SK-N-SH (cell line): ENCODE measurements at regions not wholly inside any gene's neighbourhood (a gene's known extent, or its start where the extent isn't known, plus 50 kb on each side); places are given as distances from the start of the nearest gene placed in this dataset.

Experiments
- CTCF ChIA-PET: fragments of 300-600, 350-600 bp; formaldehyde crosslinking; extraction: SDS; loops from one replicate; lab custom pipeline; 2021; lab: Yijun Ruan, JAX
- POLR2A ChIA-PET: fragments of 350-600 bp; sonication (Branson Sonifier 250); formaldehyde crosslinking; extraction: SDS; loops from one replicate; lab custom pipeline; 2020; ENCODE audit warnings: antibody characterized with exemption, inconsistent platforms; lab: Yijun Ruan, JAX
- DNase-seq: peaks from one replicate; pipeline ENCODE4 v3.0.0; 2012
- H2AFZ ChIP-seq: fragments of 200-600 bp; sonication (generic); 2 replicates; pipeline ENCODE4 v1.8.1; 2016; ENCODE audit warnings: antibody characterized with exemption, mild to moderate bottlenecking, low read depth
- H3F3A ChIP-seq: fragments of 200-600 bp; sonication (generic); replicated peaks from 2 replicates; pipeline ENCODE3; 2016; ENCODE audit warnings: antibody characterized with exemption, mild to moderate bottlenecking; ENCODE audit not compliant: insufficient read depth
- H3K27ac ChIP-seq, 2 experiments: fragments of 200-500 bp in 1 of 2; fragments of 200-600 bp in 1 of 2; sonication (Bioruptor generic) in 1 of 2; sonication (generic), shearing (Covaris generic) in 1 of 2; 2 replicates each; pipeline versions ENCODE4 v1.5.1 to v1.6.1; 2014 to 2016; ENCODE audit warnings: low read depth in 2 of 2, inconsistent platforms in 1 of 2, low read length in 1 of 2, mild to moderate bottlenecking in 1 of 2, mixed read lengths in 1 of 2
- H3K27me3 ChIP-seq: fragments of 200-600 bp; sonication (generic), shearing (Covaris generic); 2 replicates; pipeline ENCODE4 v1.6.1; 2016; ENCODE audit warnings: mixed run types; ENCODE audit not compliant: insufficient read depth
- H3K36me3 ChIP-seq, 2 experiments: fragments of 200-500 bp in 1 of 2; fragments of 200-600 bp in 1 of 2; sonication (Bioruptor generic) in 1 of 2; sonication (generic) in 1 of 2; replicated peaks in 1 of 2; 2 replicates each; pipeline versions ENCODE3 to v1.5.1; 2014 to 2016; ENCODE audit warnings: low read length in 1 of 2, mild to moderate bottlenecking in 1 of 2; ENCODE audit not compliant: insufficient read depth in 2 of 2, control insufficient read depth in 1 of 2
- H3K4me1 ChIP-seq, 2 experiments: fragments of 200-500 bp in 1 of 2; fragments of 200-600 bp in 1 of 2; sonication (Bioruptor generic) in 1 of 2; sonication (generic), shearing (Covaris generic) in 1 of 2; 2 replicates each; pipeline versions ENCODE4 v1.5.1 to v1.6.1; 2014 to 2016; ENCODE audit warnings: low read depth in 1 of 2, low read length in 1 of 2, mixed run types in 1 of 2; ENCODE audit not compliant: insufficient read depth in 2 of 2, control insufficient read depth in 1 of 2
- H3K4me2 ChIP-seq: fragments of 200-600 bp; sonication (generic), shearing (Covaris generic); 2 replicates; pipeline ENCODE4 v1.6.1; 2017; ENCODE audit warnings: mixed run types
- H3K4me3 ChIP-seq, 2 experiments: fragments of 200-500 bp in 1 of 2; fragments of 200-600 bp in 1 of 2; sonication (Bioruptor generic) in 1 of 2; sonication (generic), shearing (Covaris generic) in 1 of 2; 2 replicates each; pipeline versions ENCODE4 v1.5.1 to v1.8.1; 2014 to 2016; ENCODE audit warnings: low read depth in 2 of 2, inconsistent platforms in 1 of 2, low read length in 1 of 2, mild to moderate bottlenecking in 1 of 2, mixed read lengths in 1 of 2, moderate library complexity in 1 of 2
- H3K79me2 ChIP-seq: fragments of 200-600 bp; sonication (generic); 2 replicates; pipeline ENCODE4 v1.8.1; 2017; ENCODE audit warnings: mild to moderate bottlenecking; ENCODE audit not compliant: insufficient read depth
- H3K9ac ChIP-seq: fragments of 200-600 bp; sonication (generic); 2 replicates; pipeline ENCODE4 v1.6.1; 2017; ENCODE audit warnings: mixed run types
- H3K9me2 ChIP-seq: fragments of 200-600 bp; sonication (generic); 2 replicates; pipeline ENCODE4 v1.6.1; 2017; ENCODE audit warnings: mixed run types
- H3K9me3 ChIP-seq: fragments of 200-600 bp; sonication (generic); 2 replicates; pipeline ENCODE4 v1.6.1; 2017; ENCODE audit warnings: mixed run types, mild to moderate bottlenecking, moderate library complexity
- H4K20me1 ChIP-seq: fragments of 200-600 bp; sonication (generic); 2 replicates; pipeline ENCODE4 v1.6.1; 2017; ENCODE audit warnings: mild to moderate bottlenecking, mixed run types; ENCODE audit not compliant: insufficient read depth
- CHD2 ChIP-seq: fragments of 150-350 bp; IDR thresholded peaks from 2 replicates; pipeline ENCODE4 v1.6.1; 2018; ENCODE audit warnings: low read length; ENCODE audit not compliant: partially characterized antibody
- EP300 ChIP-seq, 2 experiments: IDR thresholded peaks; 2 replicates each; pipeline versions ENCODE4 v1.4.0 to v1.6.1; 2012; ENCODE audit warnings: borderline replicate concordance in 1 of 2, low read depth in 1 of 2, low read length in 1 of 2
- FOSL2 ChIP-seq: IDR thresholded peaks from 2 replicates; pipeline ENCODE4 v1.4.0; 2012; ENCODE audit warnings: low read depth, mild to moderate bottlenecking, moderate library complexity, borderline replicate concordance
- FOXJ3 ChIP-seq: sonication (generic); formaldehyde crosslinking; IDR thresholded peaks from 2 replicates; pipeline ENCODE4 v1.5.1; 2020; ENCODE audit warnings: mild to moderate bottlenecking, missing genetic modification reagents
- FOXM1 ChIP-seq: IDR thresholded peaks from 2 replicates; pipeline ENCODE4 v1.4.0; 2012; ENCODE audit warnings: low read depth, mild to moderate bottlenecking
- GABPA ChIP-seq: IDR thresholded peaks from 2 replicates; pipeline ENCODE4 v1.4.0; 2012; ENCODE audit warnings: low read depth, mild to moderate bottlenecking
- JUND ChIP-seq: IDR thresholded peaks from 2 replicates; pipeline ENCODE4 v1.4.0; 2012
- NRF1 ChIP-seq: IDR thresholded peaks from 2 replicates; pipeline ENCODE4 v1.6.1; 2012; ENCODE audit warnings: low read depth, mild to moderate bottlenecking, low read length
- POLR2AphosphoS5 ChIP-seq: IDR thresholded peaks from 2 replicates; pipeline ENCODE4 v1.6.1; 2012; ENCODE audit warnings: low read depth, low read length
- RAD21 ChIP-seq: IDR thresholded peaks from 2 replicates; pipeline ENCODE4 v1.6.1; 2012; ENCODE audit warnings: mild to moderate bottlenecking, low read length
- RCOR1 ChIP-seq: fragments of 150-350 bp; IDR thresholded peaks from 2 replicates; pipeline ENCODE4 v1.6.1; 2017; ENCODE audit warnings: antibody characterized with exemption, low read length
- SIN3A ChIP-seq: IDR thresholded peaks from 2 replicates; pipeline ENCODE4 v1.6.1; 2012; ENCODE audit warnings: low read depth, mild to moderate bottlenecking, low read length, moderate library complexity, borderline replicate concordance
- SMC3 ChIP-seq: IDR thresholded peaks from 2 replicates; pipeline ENCODE4 v1.6.1; 2012; ENCODE audit warnings: low read depth, low read length, improper control_type of control experiment
- TAF1 ChIP-seq: IDR thresholded peaks from 2 replicates; pipeline ENCODE4 v1.6.1; 2012; ENCODE audit warnings: low read depth, mild to moderate bottlenecking, low read length, moderate library complexity, borderline replicate concordance
- TCF12 ChIP-seq: IDR thresholded peaks from 2 replicates; pipeline ENCODE4 v1.4.0; 2012
- WGBS: methylation state at CpG from one replicate; pipeline ENCODE4 v1.1.6; 2017; ENCODE audit warnings: low lambda C conversion rate; 5-methylcytosine and 5-hydroxymethylcytosine counted together
- TF ChIP-seq, protein P1 (sequence below): IDR thresholded peaks from 2 replicates; pipeline ENCODE4 v1.4.0; 2012; ENCODE audit warnings: low read depth, borderline replicate concordance
- TF ChIP-seq, protein P2 (sequence below): IDR thresholded peaks from 2 replicates; pipeline ENCODE4 v1.4.0; 2012; ENCODE audit warnings: low read depth
- TF ChIP-seq, protein P3 (sequence below): IDR thresholded peaks from 2 replicates; pipeline ENCODE4 v1.4.0; 2012; ENCODE audit warnings: low read depth, borderline replicate concordance
- TF ChIP-seq, protein P4 (sequence below): fragments of 150-350 bp; IDR thresholded peaks from 2 replicates; pipeline ENCODE4 v1.6.1; 2017; ENCODE audit warnings: antibody characterized with exemption, low read length, low read depth, borderline replicate concordance

DNA sequence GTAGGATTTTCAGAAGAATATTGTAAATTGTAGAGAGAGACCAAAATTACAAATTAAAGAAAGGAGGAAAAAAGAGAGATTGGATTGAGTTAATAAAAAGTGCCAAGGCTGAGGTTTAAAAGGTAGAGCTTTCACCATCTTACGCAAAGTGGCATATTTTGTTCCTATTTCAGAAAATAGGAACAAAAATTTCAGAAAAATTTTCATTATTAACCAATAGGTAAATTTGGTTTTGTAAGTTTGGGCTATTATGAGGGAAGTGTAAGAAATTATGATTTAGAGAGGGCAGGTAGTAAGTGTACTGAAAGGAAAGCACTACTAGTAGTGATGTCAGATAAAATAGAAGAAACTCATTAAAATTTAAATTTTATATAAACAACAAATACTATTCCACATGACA is 479.7 kb downstream of the ACTRT1 start:
- Histone ChIP-seq H3K9me2 (no peaks in the 10 kb centered on the region), H3K4me2 (no peak overlapping the region), H3K4me1 (no peaks in the 10 kb centered on the region), H4K20me1 (no peaks in the 10 kb centered on the region), H3K9me3 (no peaks in the 10 kb centered on the region), H3K27ac (no peak overlapping the region), H2AFZ (no peak overlapping the region)
- POLR2A ChIA-PET, result no interaction called here
- CTCF ChIA-PET, result no interaction called here
- 11% methylated on average over 1 of the region's 1 CpG for WGBS
- no peak for DNase-seq
- TF ChIP-seq, protein P1, sequence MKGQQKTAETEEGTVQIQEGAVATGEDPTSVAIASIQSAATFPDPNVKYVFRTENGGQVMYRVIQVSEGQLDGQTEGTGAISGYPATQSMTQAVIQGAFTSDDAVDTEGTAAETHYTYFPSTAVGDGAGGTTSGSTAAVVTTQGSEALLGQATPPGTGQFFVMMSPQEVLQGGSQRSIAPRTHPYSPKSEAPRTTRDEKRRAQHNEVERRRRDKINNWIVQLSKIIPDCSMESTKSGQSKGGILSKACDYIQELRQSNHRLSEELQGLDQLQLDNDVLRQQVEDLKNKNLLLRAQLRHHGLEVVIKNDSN, result no peak
- TF ChIP-seq SMC3 (no peak), JUND (no peak), GABPA (no peak), SIN3A (no peak), FOXJ3 (no peak), RCOR1 (no peak), POLR2AphosphoS5 (no peak), CHD2 (no peak), EP300 (IDR thresholded peaks at IDR 0.05; ENCODE audit: borderline replicate concordance in 1 of 2, low read depth in 1 of 2, low read length in 1 of 2) (no peak)
- TF ChIP-seq, protein P2, sequence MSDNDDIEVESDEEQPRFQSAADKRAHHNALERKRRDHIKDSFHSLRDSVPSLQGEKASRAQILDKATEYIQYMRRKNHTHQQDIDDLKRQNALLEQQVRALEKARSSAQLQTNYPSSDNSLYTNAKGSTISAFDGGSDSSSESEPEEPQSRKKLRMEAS, result no peak
- TF ChIP-seq, all 33 proteins: peak for 0
- no peaks in the 10 kb centered on the region for H3K79me2 ChIP-seq
- H3K4me3 ChIP-seq, result no peak overlapping the region
- H3K9ac ChIP-seq, result no peak overlapping the region
- H3K36me3 ChIP-seq, result no peaks in the 10 kb centered on the region
- no peaks in the 10 kb centered on the region for H3F3A ChIP-seq
- no peaks in the 10 kb centered on the region for H3K27me3 ChIP-seq

DNA sequence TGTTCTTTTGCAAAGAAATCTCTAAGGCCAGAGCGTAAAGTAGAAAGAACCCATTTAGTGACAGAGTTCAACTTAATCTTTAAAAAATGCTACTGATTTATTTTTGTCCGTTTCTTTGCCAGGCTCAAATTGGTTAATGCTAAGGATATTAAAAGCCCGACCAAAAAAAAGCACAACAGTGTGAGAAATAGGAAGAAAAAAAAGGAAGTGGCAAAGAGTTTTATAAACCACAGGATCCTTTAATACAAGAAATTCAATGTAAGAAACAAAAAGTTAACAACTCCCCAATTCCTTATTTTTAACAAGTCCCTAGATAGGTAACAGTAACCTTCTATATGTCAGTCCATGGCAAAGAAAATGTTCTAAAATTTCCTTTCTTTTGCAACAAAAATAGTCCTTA is 480.4 kb downstream of the ACTRT1 start:
- H3F3A ChIP-seq, result no peaks in the 10 kb centered on the region
- POLR2A ChIA-PET, result no interaction called here
- H3K4me1 ChIP-seq, result no peaks in the 10 kb centered on the region
- no peak for TF ChIP-seq NRF1
- TF ChIP-seq JUND, result no peak
- TF ChIP-seq EP300 (IDR thresholded peaks at IDR 0.05; ENCODE audit: borderline replicate concordance in 1 of 2, low read depth in 1 of 2, low read length in 1 of 2), result no peak
- no peak for TF ChIP-seq FOXJ3
- no peak for TF ChIP-seq TCF12
- no peak for TF ChIP-seq RAD21
- TF ChIP-seq, protein P3, sequence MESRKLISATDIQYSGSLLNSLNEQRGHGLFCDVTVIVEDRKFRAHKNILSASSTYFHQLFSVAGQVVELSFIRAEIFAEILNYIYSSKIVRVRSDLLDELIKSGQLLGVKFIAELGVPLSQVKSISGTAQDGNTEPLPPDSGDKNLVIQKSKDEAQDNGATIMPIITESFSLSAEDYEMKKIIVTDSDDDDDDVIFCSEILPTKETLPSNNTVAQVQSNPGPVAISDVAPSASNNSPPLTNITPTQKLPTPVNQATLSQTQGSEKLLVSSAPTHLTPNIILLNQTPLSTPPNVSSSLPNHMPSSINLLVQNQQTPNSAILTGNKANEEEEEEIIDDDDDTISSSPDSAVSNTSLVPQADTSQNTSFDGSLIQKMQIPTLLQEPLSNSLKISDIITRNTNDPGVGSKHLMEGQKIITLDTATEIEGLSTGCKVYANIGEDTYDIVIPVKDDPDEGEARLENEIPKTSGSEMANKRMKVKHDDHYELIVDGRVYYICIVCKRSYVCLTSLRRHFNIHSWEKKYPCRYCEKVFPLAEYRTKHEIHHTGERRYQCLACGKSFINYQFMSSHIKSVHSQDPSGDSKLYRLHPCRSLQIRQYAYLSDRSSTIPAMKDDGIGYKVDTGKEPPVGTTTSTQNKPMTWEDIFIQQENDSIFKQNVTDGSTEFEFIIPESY, result no peak
- TF ChIP-seq CHD2, result no peak
- TF ChIP-seq TAF1, result no peak
- TF ChIP-seq GABPA, result no peak
- TF ChIP-seq RCOR1, result no peak
- TF ChIP-seq SIN3A, result no peak
- no peak for TF ChIP-seq FOSL2
- TF ChIP-seq, protein P4, sequence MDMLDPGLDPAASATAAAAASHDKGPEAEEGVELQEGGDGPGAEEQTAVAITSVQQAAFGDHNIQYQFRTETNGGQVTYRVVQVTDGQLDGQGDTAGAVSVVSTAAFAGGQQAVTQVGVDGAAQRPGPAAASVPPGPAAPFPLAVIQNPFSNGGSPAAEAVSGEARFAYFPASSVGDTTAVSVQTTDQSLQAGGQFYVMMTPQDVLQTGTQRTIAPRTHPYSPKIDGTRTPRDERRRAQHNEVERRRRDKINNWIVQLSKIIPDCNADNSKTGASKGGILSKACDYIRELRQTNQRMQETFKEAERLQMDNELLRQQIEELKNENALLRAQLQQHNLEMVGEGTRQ, result no peak
- no peak for TF ChIP-seq FOXM1
- H3K36me3 ChIP-seq, result no peaks in the 10 kb centered on the region
- H3K27me3 ChIP-seq, result no peaks in the 10 kb centered on the region
- CTCF ChIA-PET, result no interaction called here
- no peaks in the 10 kb centered on the region for H3K9me2 ChIP-seq
- no peak for DNase-seq
- H3K4me3 ChIP-seq, result no peak overlapping the region
- H3K9me3 ChIP-seq, result no peaks in the 10 kb centered on the region
- H2AFZ ChIP-seq, result no peak overlapping the region
- WGBS, result 0% methylated on average over 3 of the region's 3 CpGs
- H3K4me2 ChIP-seq, result no peak overlapping the region
- H4K20me1 ChIP-seq, result no peaks in the 10 kb centered on the region
- H3K9ac ChIP-seq, result no peak overlapping the region
- no peaks in the 10 kb centered on the region for H3K79me2 ChIP-seq
- no peak overlapping the region for H3K27ac ChIP-seq
